ENCODE measurements at regions not wholly inside any gene's neighbourhood (a gene's known extent, or its start where the extent isn't known, plus 50 kb on each side); places are given as distances from the start of the nearest gene placed in this dataset.

GRCh38 chr15:39291690-39292089 lies 289.2 kb upstream of the THBS1 start:
- TF ChIP-seq POLR2A (IDR thresholded peaks at IDR 0.05) (no peak), CTCF (IDR thresholded peaks at IDR 0.05) (no peak), EP300 (IDR thresholded peaks at IDR 0.05) (no peak)
